Erythroblast (primary cell): ENCODE measurements at regions not wholly inside any gene's neighbourhood (a gene's known extent, or its start where the extent isn't known, plus 50 kb on each side); places are given as distances from the start of the nearest gene placed in this dataset.

ENCODE experiments used
- GATA1 ChIP-seq: IDR thresholded peaks from 2 replicates; pipeline ENCODE4 v1.6.1; 2011; ENCODE audit warnings: low read depth, mild to moderate bottlenecking, control low read depth, low read length, moderate library complexity
- POLR2A ChIP-seq: IDR thresholded peaks from 2 replicates; pipeline ENCODE4 v1.6.1; 2011; ENCODE audit warnings: mild to moderate bottlenecking, low read length

- TF ChIP-seq POLR2A (no peak), GATA1 (no peak)
These were observed 271.9 kb upstream of the POU1F1 start for GRCh38 chr3:87548271-87548670.
